ENCODE measurements at regions not wholly inside any gene's neighbourhood (a gene's known extent, or its start where the extent isn't known, plus 50 kb on each side); places are given as distances from the start of the nearest gene placed in this dataset.

DNA sequence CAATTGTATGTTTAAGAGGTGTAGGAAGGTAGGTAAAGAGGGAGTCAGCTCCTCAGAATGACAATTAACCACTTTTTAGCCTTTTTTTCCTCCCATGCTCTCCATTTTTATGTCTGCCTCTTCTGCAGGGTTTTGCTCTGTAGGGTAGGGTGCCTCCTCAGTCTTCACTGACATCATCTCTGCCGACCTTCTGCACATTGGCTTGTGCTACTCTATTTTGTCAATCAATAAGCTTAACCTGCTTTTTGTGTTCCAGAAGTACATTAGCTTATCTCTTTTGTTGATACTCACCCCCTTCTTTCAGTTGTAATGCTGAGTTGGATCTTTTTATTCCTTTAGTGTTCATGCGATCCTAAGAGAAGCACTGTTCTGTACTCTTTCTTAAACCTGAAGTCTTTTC, 323.2 kb downstream of the RDH14 start:
- no peaks in the 10 kb centered on the region for H4K20me1 ChIP-seq (ENCODE audit: control insufficient read depth, insufficient read depth, insufficient read length)
- no peak overlapping the region for H3K27ac ChIP-seq (ENCODE audit: insufficient read length, low read depth, low read length)
- no peak overlapping the region for H3K9ac ChIP-seq (ENCODE audit: extremely low read depth, insufficient read length, low read length)
- no peak overlapping the region for H2AK5ac ChIP-seq (ENCODE audit: insufficient read length, low read length)
- no CpG with 5 or more reads among the region's 2 CpGs for WGBS (ENCODE audit: extremely low coverage, insufficient read length, low lambda C conversion rate)
- no peaks in the 10 kb centered on the region for H3K36me3 Mint-ChIP-seq (ENCODE audit: insufficient read depth in 1 of 3, low read depth in 3 of 3)
- H3K27me3 ChIP-seq (ENCODE audit: insufficient read depth, low read length) = no peaks in the 10 kb centered on the region
- no peaks in the 10 kb centered on the region for H3K79me2 ChIP-seq (ENCODE audit: insufficient read depth, low read length)
- no peak overlapping the region for H4K91ac ChIP-seq (ENCODE audit: insufficient read length, low read depth, low read length)
- H2BK15ac ChIP-seq (ENCODE audit: low read depth, low read length) = no peak overlapping the region
- no peak overlapping the region for H4K5ac ChIP-seq (ENCODE audit: insufficient read length, low read depth, low read length)
- no peak overlapping the region for H2BK20ac ChIP-seq (ENCODE audit: low read depth, low read length, poor library complexity, severe bottlenecking)
- no peak overlapping the region for H2BK12ac ChIP-seq (ENCODE audit: insufficient read length, low read depth, low read length)
- no peak overlapping the region for H2AFZ ChIP-seq (ENCODE audit: low read length)
- TF ChIP-seq, protein P1, sequence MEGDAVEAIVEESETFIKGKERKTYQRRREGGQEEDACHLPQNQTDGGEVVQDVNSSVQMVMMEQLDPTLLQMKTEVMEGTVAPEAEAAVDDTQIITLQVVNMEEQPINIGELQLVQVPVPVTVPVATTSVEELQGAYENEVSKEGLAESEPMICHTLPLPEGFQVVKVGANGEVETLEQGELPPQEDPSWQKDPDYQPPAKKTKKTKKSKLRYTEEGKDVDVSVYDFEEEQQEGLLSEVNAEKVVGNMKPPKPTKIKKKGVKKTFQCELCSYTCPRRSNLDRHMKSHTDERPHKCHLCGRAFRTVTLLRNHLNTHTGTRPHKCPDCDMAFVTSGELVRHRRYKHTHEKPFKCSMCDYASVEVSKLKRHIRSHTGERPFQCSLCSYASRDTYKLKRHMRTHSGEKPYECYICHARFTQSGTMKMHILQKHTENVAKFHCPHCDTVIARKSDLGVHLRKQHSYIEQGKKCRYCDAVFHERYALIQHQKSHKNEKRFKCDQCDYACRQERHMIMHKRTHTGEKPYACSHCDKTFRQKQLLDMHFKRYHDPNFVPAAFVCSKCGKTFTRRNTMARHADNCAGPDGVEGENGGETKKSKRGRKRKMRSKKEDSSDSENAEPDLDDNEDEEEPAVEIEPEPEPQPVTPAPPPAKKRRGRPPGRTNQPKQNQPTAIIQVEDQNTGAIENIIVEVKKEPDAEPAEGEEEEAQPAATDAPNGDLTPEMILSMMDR (conservative IDR thresholded peaks at IDR 0.05) = no peak
- H3K56ac ChIP-seq (ENCODE audit: insufficient read length, low read depth, low read length) = no peak overlapping the region
- H3K9me3 ChIP-seq (ENCODE audit: control insufficient read depth, low read depth, low read length) = no peaks in the 10 kb centered on the region
- H3K27ac Mint-ChIP-seq = no peak overlapping the region
- no peak overlapping the region for H2BK120ac ChIP-seq (ENCODE audit: low read depth, low read length, poor library complexity, severe bottlenecking)
- no peak overlapping the region for H3K18ac ChIP-seq (ENCODE audit: insufficient read length, low read depth, low read length)
- no peaks in the 10 kb centered on the region for H3K23me2 ChIP-seq (ENCODE audit: insufficient read length, low read depth, low read length, poor library complexity, severe bottlenecking)
- no peak overlapping the region for H3K14ac ChIP-seq (ENCODE audit: insufficient read depth, low read length)
- no peak overlapping the region for H2BK5ac ChIP-seq (ENCODE audit: insufficient read length, low read length)
- no peak overlapping the region for H3K4ac ChIP-seq (ENCODE audit: low read depth, low read length)
- no peak overlapping the region for H3T11ph ChIP-seq (ENCODE audit: low read length)
- no peak overlapping the region for H3K23ac ChIP-seq (ENCODE audit: insufficient read length, low read depth, low read length)
- no peaks in the 10 kb centered on the region for H3K9me3 Mint-ChIP-seq
- no peak overlapping the region for H3K4me3 Mint-ChIP-seq
- DNase-seq = no peak
- H3K27me3 Mint-ChIP-seq (ENCODE audit: low read depth) = no peaks in the 10 kb centered on the region
- no peak overlapping the region for H3K4me2 ChIP-seq (ENCODE audit: insufficient read depth, insufficient read length, low read length)
- peaks cover 0 to 3% of the 10 kb centered on the region in 2 experiments; a peak in 1 of 4 replicates for H3K4me1 Mint-ChIP-seq
- H3K4me1 ChIP-seq (ENCODE audit: insufficient read depth, low read length) = no peaks in the 10 kb centered on the region
- H4K8ac ChIP-seq (replicated peaks; ENCODE audit: insufficient read length, low read depth, low read length) = no peak overlapping the region
- no peaks in the 10 kb centered on the region for H3K79me1 ChIP-seq (ENCODE audit: insufficient read depth, low read depth, low read length, poor library complexity, severe bottlenecking)
